Esophagus squamous epithelium (tissue), 4 donors: ENCODE measurements at regions not wholly inside any gene's neighbourhood (a gene's known extent, or its start where the extent isn't known, plus 50 kb on each side); places are given as distances from the start of the nearest gene placed in this dataset.

ENCODE experiments used
- CTCF ChIP-seq, 6 experiments: fragments of 450-650 bp in 4 of 6; fragments of 200-600 bp in 2 of 6; sonication (generic) in 2 of 6; IDR thresholded peaks; one replicate each; pipeline ENCODE4 v1.5.1; 2016 to 2019; ENCODE audit warnings: antibody characterized with exemption in 6 of 6, mild to moderate bottlenecking in 4 of 6, moderate library complexity in 4 of 6
- POLR2A ChIP-seq, 4 donors: fragments of 450-650 bp; IDR thresholded peaks; one replicate each; pipeline ENCODE4 v1.6.1; 2017; ENCODE audit warnings: antibody characterized with exemption in 4 of 4, mild to moderate bottlenecking in 4 of 4, moderate library complexity in 3 of 4

- no peak for TF ChIP-seq CTCF (IDR thresholded peaks at IDR 0.05)
- no peak for TF ChIP-seq POLR2A (IDR thresholded peaks at IDR 0.05)
These were observed 77.4 kb downstream of the KLF15 start for GRCh38 chr3:126279853-126280252.
